ENCODE measurements at regions not wholly inside any gene's neighbourhood (a gene's known extent, or its start where the extent isn't known, plus 50 kb on each side); places are given as distances from the start of the nearest gene placed in this dataset.

GRCh38 chr2:160752475-160753330 is 259.1 kb upstream of the RBMS1 start:
- TF ChIP-seq, protein P1, sequence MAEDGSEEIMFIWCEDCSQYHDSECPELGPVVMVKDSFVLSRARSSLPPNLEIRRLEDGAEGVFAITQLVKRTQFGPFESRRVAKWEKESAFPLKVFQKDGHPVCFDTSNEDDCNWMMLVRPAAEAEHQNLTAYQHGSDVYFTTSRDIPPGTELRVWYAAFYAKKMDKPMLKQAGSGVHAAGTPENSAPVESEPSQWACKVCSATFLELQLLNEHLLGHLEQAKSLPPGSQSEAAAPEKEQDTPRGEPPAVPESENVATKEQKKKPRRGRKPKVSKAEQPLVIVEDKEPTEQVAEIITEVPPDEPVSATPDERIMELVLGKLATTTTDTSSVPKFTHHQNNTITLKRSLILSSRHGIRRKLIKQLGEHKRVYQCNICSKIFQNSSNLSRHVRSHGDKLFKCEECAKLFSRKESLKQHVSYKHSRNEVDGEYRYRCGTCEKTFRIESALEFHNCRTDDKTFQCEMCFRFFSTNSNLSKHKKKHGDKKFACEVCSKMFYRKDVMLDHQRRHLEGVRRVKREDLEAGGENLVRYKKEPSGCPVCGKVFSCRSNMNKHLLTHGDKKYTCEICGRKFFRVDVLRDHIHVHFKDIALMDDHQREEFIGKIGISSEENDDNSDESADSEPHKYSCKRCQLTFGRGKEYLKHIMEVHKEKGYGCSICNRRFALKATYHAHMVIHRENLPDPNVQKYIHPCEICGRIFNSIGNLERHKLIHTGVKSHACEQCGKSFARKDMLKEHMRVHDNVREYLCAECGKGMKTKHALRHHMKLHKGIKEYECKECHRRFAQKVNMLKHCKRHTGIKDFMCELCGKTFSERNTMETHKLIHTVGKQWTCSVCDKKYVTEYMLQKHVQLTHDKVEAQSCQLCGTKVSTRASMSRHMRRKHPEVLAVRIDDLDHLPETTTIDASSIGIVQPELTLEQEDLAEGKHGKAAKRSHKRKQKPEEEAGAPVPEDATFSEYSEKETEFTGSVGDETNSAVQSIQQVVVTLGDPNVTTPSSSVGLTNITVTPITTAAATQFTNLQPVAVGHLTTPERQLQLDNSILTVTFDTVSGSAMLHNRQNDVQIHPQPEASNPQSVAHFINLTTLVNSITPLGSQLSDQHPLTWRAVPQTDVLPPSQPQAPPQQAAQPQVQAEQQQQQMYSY (CRISPR knock-in tag; IDR thresholded peaks at IDR 0.05) = no peak
- TF ChIP-seq CREM (CRISPR knock-in tag; IDR thresholded peaks at IDR 0.05) = no peak
- no peak for TF ChIP-seq CTCF (IDR thresholded peaks at IDR 0.05)
- TF ChIP-seq, protein P2, sequence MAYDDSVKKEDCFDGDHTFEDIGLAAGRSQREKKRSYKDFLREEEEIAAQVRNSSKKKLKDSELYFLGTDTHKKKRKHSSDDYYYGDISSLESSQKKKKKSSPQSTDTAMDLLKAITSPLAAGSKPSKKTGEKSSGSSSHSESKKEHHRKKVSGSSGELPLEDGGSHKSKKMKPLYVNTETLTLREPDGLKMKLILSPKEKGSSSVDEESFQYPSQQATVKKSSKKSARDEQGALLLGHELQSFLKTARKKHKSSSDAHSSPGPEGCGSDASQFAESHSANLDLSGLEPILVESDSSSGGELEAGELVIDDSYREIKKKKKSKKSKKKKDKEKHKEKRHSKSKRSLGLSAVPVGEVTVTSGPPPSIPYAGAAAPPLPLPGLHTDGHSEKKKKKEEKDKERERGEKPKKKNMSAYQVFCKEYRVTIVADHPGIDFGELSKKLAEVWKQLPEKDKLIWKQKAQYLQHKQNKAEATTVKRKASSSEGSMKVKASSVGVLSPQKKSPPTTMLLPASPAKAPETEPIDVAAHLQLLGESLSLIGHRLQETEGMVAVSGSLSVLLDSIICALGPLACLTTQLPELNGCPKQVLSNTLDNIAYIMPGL (CRISPR knock-in tag; IDR thresholded peaks at IDR 0.05) = no peak
- TF ChIP-seq ESRRA (CRISPR knock-in tag; IDR thresholded peaks at IDR 0.05; ENCODE audit: borderline replicate concordance) = no peak
- TF ChIP-seq TEAD1 (CRISPR knock-in tag; IDR thresholded peaks at IDR 0.05) = no peak
- TF ChIP-seq, protein P3, sequence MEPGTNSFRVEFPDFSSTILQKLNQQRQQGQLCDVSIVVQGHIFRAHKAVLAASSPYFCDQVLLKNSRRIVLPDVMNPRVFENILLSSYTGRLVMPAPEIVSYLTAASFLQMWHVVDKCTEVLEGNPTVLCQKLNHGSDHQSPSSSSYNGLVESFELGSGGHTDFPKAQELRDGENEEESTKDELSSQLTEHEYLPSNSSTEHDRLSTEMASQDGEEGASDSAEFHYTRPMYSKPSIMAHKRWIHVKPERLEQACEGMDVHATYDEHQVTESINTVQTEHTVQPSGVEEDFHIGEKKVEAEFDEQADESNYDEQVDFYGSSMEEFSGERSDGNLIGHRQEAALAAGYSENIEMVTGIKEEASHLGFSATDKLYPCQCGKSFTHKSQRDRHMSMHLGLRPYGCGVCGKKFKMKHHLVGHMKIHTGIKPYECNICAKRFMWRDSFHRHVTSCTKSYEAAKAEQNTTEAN (CRISPR knock-in tag; IDR thresholded peaks at IDR 0.05) = no peak
- no peak for TF ChIP-seq NFYB (CRISPR knock-in tag; conservative IDR thresholded peaks at IDR 0.05; ENCODE audit: low read depth)
- no peak for TF ChIP-seq E2F4 (CRISPR knock-in tag; IDR thresholded peaks at IDR 0.05; ENCODE audit: borderline replicate concordance, low read depth)
- TF ChIP-seq IRF2 (CRISPR knock-in tag; IDR thresholded peaks at IDR 0.05; ENCODE audit: borderline replicate concordance, low read depth) = no peak
- TF ChIP-seq, protein P4, sequence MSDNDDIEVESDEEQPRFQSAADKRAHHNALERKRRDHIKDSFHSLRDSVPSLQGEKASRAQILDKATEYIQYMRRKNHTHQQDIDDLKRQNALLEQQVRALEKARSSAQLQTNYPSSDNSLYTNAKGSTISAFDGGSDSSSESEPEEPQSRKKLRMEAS (CRISPR knock-in tag; IDR thresholded peaks at IDR 0.05) = no peak
- no peak for TF ChIP-seq FOXP1 (CRISPR knock-in tag; IDR thresholded peaks at IDR 0.05; ENCODE audit: borderline replicate concordance)
- no peak for TF ChIP-seq ATF3 (CRISPR knock-in tag; conservative IDR thresholded peaks at IDR 0.05)
